Esophagus muscularis mucosa (tissue), 3 donors: ENCODE measurements at regions not wholly inside any gene's neighbourhood (a gene's known extent, or its start where the extent isn't known, plus 50 kb on each side); places are given as distances from the start of the nearest gene placed in this dataset.

Source experiments
- POLR2A ChIP-seq: fragments of 450-650 bp; IDR thresholded peaks from one replicate; pipeline ENCODE4 v1.6.1; 2017; ENCODE audit warnings: antibody characterized with exemption, moderate library complexity, mild to moderate bottlenecking, low read depth
- POLR2AphosphoS5 ChIP-seq, 2 donors: sonication (generic); formaldehyde crosslinking; IDR thresholded peaks; one replicate each; pipeline ENCODE4 v1.6.1; 2017; ENCODE audit warnings: antibody characterized with exemption in 2 of 2
- TF ChIP-seq, protein P1 (sequence below), 3 experiments: fragments of 200-600 bp in 2 of 3; fragments of 450-650 bp in 1 of 3; sonication (generic) in 2 of 3; IDR thresholded peaks; one replicate each; pipeline ENCODE4 v1.5.1; 2017 to 2019; ENCODE audit warnings: antibody characterized with exemption in 3 of 3, mild to moderate bottlenecking in 2 of 3, moderate library complexity in 1 of 3

DNA sequence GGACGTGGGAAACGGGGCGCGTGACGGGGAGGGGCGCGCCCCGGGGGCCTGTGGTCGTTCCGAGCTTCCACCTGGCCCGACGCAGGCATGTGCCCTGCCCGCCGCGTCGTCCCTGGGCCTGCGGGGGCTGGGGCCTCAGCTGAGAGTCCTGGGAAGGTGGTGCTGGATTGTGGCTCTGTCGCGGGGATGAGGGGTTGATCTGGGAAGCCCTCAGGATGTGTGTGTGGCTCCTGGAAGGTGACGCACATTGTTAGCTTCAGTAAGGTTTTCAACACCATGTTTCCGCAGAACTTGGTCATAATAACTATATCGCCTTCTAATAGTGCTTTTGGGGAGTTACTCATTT lies 589.1 kb downstream of the MTRR start:
- TF ChIP-seq, protein P1, sequence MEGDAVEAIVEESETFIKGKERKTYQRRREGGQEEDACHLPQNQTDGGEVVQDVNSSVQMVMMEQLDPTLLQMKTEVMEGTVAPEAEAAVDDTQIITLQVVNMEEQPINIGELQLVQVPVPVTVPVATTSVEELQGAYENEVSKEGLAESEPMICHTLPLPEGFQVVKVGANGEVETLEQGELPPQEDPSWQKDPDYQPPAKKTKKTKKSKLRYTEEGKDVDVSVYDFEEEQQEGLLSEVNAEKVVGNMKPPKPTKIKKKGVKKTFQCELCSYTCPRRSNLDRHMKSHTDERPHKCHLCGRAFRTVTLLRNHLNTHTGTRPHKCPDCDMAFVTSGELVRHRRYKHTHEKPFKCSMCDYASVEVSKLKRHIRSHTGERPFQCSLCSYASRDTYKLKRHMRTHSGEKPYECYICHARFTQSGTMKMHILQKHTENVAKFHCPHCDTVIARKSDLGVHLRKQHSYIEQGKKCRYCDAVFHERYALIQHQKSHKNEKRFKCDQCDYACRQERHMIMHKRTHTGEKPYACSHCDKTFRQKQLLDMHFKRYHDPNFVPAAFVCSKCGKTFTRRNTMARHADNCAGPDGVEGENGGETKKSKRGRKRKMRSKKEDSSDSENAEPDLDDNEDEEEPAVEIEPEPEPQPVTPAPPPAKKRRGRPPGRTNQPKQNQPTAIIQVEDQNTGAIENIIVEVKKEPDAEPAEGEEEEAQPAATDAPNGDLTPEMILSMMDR (IDR thresholded peaks at IDR 0.05), result no peak
- TF ChIP-seq POLR2A (no peak), POLR2AphosphoS5 (IDR thresholded peaks at IDR 0.05) (no peak)
